ENCODE measurements at regions not wholly inside any gene's neighbourhood (a gene's known extent, or its start where the extent isn't known, plus 50 kb on each side); places are given as distances from the start of the nearest gene placed in this dataset.
A peak's percentile ranks its signal among the peaks of the same experiment; 100 is the strongest.

DNA sequence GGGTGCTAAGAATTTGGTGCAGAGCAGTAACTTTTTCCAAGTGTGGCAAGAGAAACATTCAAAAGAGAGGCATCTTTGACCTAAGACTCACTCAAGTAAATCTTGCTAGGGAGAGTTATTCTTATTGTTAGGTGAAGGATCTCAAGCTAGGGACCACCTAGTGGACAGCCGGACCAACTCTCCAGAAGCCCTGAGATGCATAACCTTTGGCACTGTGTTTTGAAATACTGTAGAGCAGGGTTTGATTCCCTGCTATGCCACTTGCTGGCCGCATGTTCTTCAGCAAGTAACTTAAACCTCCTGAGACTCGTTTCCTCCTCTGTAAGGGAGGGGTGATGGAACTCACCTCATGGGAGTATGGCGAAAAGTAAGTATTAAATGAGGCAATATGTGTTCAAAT is 336.1 kb upstream of the ADAMTSL1 start:
- H4K20me1 ChIP-seq (ENCODE audit: control insufficient read depth, insufficient read depth, insufficient read length): no peaks in the 10 kb centered on the region
- no peaks in the 10 kb centered on the region for H3K27me3 ChIP-seq (ENCODE audit: insufficient read depth, low read length)
- no peak overlapping the region for H3K27ac Mint-ChIP-seq
- H3K4ac ChIP-seq (ENCODE audit: low read depth, low read length): no peak overlapping the region
- H3K4me1 Mint-ChIP-seq: peaks cover 4 to 5% of the 10 kb centered on the region in 2 experiments; a peak in 3 of 4 replicates
- H2BK15ac ChIP-seq (ENCODE audit: low read depth, low read length): no peak overlapping the region
- H2BK120ac ChIP-seq (ENCODE audit: low read depth, low read length, poor library complexity, severe bottlenecking): no peak overlapping the region
- no peak overlapping the region for H3K56ac ChIP-seq (ENCODE audit: insufficient read length, low read depth, low read length)
- H3K23ac ChIP-seq (ENCODE audit: insufficient read length, low read depth, low read length): no peak overlapping the region
- no peaks in the 10 kb centered on the region for H3K9me3 Mint-ChIP-seq
- no peaks in the 10 kb centered on the region for H3K23me2 ChIP-seq (ENCODE audit: insufficient read length, low read depth, low read length, poor library complexity, severe bottlenecking)
- H2AK5ac ChIP-seq (ENCODE audit: insufficient read length, low read length): no peak overlapping the region
- no peak overlapping the region for H4K8ac ChIP-seq (replicated peaks; ENCODE audit: insufficient read length, low read depth, low read length)
- no peak overlapping the region for H3K9ac ChIP-seq (ENCODE audit: extremely low read depth, insufficient read length, low read length)
- no peak overlapping the region for H2BK12ac ChIP-seq (ENCODE audit: insufficient read length, low read depth, low read length)
- H3K4me2 ChIP-seq (ENCODE audit: insufficient read depth, insufficient read length, low read length): no peak overlapping the region
- H3K4me1 ChIP-seq (ENCODE audit: insufficient read depth, low read length): no peaks in the 10 kb centered on the region
- no peak overlapping the region for H2BK5ac ChIP-seq (ENCODE audit: insufficient read length, low read length)
- H3K4me3 Mint-ChIP-seq: no peak overlapping the region
- whole genome bisulfite sequencing (ENCODE audit: extremely low coverage, insufficient read length, low lambda C conversion rate): no CpG with 5 or more reads among the region's 4 CpGs
- TF ChIP-seq CTCF (conservative IDR thresholded peaks at IDR 0.05): peak; percentile 35; the same call in 1 of the 3 replicates
- no peak for DNase-seq
- no peak overlapping the region for H3K18ac ChIP-seq (ENCODE audit: insufficient read length, low read depth, low read length)
- no peaks in the 10 kb centered on the region for H3K9me3 ChIP-seq (ENCODE audit: control insufficient read depth, low read depth, low read length)
- H2AFZ ChIP-seq (ENCODE audit: low read length): no peak overlapping the region
- H3K79me1 ChIP-seq (ENCODE audit: insufficient read depth, low read depth, low read length, poor library complexity, severe bottlenecking): no peaks in the 10 kb centered on the region
- H4K5ac ChIP-seq (ENCODE audit: insufficient read length, low read depth, low read length): no peak overlapping the region
- H3T11ph ChIP-seq (ENCODE audit: low read length): no peak overlapping the region
- H3K27ac ChIP-seq (ENCODE audit: insufficient read length, low read depth, low read length): no peak overlapping the region
- H3K14ac ChIP-seq (ENCODE audit: insufficient read depth, low read length): no peak overlapping the region
- H4K91ac ChIP-seq (ENCODE audit: insufficient read length, low read depth, low read length): no peak overlapping the region
- H3K27me3 Mint-ChIP-seq (ENCODE audit: low read depth): no peaks in the 10 kb centered on the region; the same call in 1 of the 2 replicates
- H3K79me2 ChIP-seq (ENCODE audit: insufficient read depth, low read length): no peaks in the 10 kb centered on the region
- H3K36me3 Mint-ChIP-seq (ENCODE audit: insufficient read depth in 1 of 3, low read depth in 3 of 3): no peaks in the 10 kb centered on the region; a peak in 1 of 7 replicates
- no peak overlapping the region for H2BK20ac ChIP-seq (ENCODE audit: low read depth, low read length, poor library complexity, severe bottlenecking)
